ENCODE measurements at regions not wholly inside any gene's neighbourhood (a gene's known extent, or its start where the extent isn't known, plus 50 kb on each side); places are given as distances from the start of the nearest gene placed in this dataset.

DNA sequence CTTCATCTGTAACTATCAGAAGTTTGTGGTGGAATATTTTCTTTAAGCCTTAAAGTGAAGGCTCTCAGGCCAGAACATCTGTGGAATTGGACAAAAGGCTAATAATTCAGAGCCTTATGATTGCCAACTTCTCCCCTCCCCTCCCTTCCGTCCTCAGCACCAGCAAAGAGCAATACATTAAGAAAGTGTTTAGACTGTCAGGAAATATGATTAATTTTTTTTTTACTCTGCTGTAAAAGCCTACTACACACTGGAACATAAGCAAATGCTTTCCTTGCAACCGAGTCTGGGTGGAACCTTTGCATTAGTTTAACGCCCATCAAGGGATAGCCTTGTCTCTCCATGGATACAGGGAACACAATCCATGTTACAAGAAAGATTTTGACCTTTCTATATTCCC is 110.3 kb upstream of the TARS1 start:
- no peak for TF ChIP-seq EP300 (conservative IDR thresholded peaks at IDR 0.05; ENCODE audit: poor library complexity, severe bottlenecking)
- TF ChIP-seq, protein P1, sequence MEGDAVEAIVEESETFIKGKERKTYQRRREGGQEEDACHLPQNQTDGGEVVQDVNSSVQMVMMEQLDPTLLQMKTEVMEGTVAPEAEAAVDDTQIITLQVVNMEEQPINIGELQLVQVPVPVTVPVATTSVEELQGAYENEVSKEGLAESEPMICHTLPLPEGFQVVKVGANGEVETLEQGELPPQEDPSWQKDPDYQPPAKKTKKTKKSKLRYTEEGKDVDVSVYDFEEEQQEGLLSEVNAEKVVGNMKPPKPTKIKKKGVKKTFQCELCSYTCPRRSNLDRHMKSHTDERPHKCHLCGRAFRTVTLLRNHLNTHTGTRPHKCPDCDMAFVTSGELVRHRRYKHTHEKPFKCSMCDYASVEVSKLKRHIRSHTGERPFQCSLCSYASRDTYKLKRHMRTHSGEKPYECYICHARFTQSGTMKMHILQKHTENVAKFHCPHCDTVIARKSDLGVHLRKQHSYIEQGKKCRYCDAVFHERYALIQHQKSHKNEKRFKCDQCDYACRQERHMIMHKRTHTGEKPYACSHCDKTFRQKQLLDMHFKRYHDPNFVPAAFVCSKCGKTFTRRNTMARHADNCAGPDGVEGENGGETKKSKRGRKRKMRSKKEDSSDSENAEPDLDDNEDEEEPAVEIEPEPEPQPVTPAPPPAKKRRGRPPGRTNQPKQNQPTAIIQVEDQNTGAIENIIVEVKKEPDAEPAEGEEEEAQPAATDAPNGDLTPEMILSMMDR (IDR thresholded peaks at IDR 0.05; ENCODE audit: poor library complexity, severe bottlenecking): no peak
- no peak for TF ChIP-seq RAD21 (conservative IDR thresholded peaks at IDR 0.05)
- TF ChIP-seq POLR2AphosphoS5 (IDR thresholded peaks at IDR 0.05): no peak
- no peak for TF ChIP-seq TAF1 (IDR thresholded peaks at IDR 0.05; ENCODE audit: low read depth)
- TF ChIP-seq EZH2 (IDR thresholded peaks at IDR 0.05; ENCODE audit: borderline replicate concordance, insufficient read depth, low read length, poor library complexity, severe bottlenecking): no peak
- TF ChIP-seq, protein P2, sequence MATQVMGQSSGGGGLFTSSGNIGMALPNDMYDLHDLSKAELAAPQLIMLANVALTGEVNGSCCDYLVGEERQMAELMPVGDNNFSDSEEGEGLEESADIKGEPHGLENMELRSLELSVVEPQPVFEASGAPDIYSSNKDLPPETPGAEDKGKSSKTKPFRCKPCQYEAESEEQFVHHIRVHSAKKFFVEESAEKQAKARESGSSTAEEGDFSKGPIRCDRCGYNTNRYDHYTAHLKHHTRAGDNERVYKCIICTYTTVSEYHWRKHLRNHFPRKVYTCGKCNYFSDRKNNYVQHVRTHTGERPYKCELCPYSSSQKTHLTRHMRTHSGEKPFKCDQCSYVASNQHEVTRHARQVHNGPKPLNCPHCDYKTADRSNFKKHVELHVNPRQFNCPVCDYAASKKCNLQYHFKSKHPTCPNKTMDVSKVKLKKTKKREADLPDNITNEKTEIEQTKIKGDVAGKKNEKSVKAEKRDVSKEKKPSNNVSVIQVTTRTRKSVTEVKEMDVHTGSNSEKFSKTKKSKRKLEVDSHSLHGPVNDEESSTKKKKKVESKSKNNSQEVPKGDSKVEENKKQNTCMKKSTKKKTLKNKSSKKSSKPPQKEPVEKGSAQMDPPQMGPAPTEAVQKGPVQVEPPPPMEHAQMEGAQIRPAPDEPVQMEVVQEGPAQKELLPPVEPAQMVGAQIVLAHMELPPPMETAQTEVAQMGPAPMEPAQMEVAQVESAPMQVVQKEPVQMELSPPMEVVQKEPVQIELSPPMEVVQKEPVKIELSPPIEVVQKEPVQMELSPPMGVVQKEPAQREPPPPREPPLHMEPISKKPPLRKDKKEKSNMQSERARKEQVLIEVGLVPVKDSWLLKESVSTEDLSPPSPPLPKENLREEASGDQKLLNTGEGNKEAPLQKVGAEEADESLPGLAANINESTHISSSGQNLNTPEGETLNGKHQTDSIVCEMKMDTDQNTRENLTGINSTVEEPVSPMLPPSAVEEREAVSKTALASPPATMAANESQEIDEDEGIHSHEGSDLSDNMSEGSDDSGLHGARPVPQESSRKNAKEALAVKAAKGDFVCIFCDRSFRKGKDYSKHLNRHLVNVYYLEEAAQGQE (IDR thresholded peaks at IDR 0.05; ENCODE audit: borderline replicate concordance): no peak
- TF ChIP-seq MXI1 (conservative IDR thresholded peaks at IDR 0.05; ENCODE audit: poor library complexity, severe bottlenecking): no peak
- no peak for TF ChIP-seq SMC3 (conservative IDR thresholded peaks at IDR 0.05; ENCODE audit: poor library complexity)

Data from neural cell (in vitro differentiated cells).